ENCODE measurements at regions not wholly inside any gene's neighbourhood (a gene's known extent, or its start where the extent isn't known, plus 50 kb on each side); places are given as distances from the start of the nearest gene placed in this dataset.
A peak's percentile ranks its signal among the peaks of the same experiment; 100 is the strongest.

GRCh38 chr1:87592156-87592555, 263.5 kb downstream of the LMO4 start:
- H3K4me1 Mint-ChIP-seq (ENCODE audit: low read depth, unreplicated experiment): peaks cover 6% of the 10 kb centered on the region
- H3K27ac ChIP-seq (ENCODE audit: low read depth, low read length): no peak overlapping the region
- H3K9ac ChIP-seq (ENCODE audit: low read length): no peak overlapping the region
- no peak for TF ChIP-seq EZH2 (IDR thresholded peaks at IDR 0.05; ENCODE audit: insufficient read depth, low read length)
- TF ChIP-seq, protein P1, sequence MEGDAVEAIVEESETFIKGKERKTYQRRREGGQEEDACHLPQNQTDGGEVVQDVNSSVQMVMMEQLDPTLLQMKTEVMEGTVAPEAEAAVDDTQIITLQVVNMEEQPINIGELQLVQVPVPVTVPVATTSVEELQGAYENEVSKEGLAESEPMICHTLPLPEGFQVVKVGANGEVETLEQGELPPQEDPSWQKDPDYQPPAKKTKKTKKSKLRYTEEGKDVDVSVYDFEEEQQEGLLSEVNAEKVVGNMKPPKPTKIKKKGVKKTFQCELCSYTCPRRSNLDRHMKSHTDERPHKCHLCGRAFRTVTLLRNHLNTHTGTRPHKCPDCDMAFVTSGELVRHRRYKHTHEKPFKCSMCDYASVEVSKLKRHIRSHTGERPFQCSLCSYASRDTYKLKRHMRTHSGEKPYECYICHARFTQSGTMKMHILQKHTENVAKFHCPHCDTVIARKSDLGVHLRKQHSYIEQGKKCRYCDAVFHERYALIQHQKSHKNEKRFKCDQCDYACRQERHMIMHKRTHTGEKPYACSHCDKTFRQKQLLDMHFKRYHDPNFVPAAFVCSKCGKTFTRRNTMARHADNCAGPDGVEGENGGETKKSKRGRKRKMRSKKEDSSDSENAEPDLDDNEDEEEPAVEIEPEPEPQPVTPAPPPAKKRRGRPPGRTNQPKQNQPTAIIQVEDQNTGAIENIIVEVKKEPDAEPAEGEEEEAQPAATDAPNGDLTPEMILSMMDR (IDR thresholded peaks at IDR 0.05; ENCODE audit: insufficient read depth, low read depth, low read length): no peak
- H3K9me3 Mint-ChIP-seq (ENCODE audit: unreplicated experiment): peaks cover 2% of the 10 kb centered on the region
- H3K36me3 ChIP-seq (ENCODE audit: insufficient read depth, low read length): no peaks in the 10 kb centered on the region
- no peaks in the 10 kb centered on the region for H3K27me3 ChIP-seq (ENCODE audit: insufficient read depth, low read length)
- H3K27me3 Mint-ChIP-seq (ENCODE audit: low read depth, unreplicated experiment): peaks cover 4% of the 10 kb centered on the region
- H3K4me2 ChIP-seq (ENCODE audit: low read length): no peak overlapping the region
- peaks cover 1% of the 10 kb centered on the region for H3K36me3 Mint-ChIP-seq (ENCODE audit: low read depth, unreplicated experiment)
- H3K79me2 ChIP-seq (ENCODE audit: insufficient read depth, low read length): no peaks in the 10 kb centered on the region
- no peaks in the 10 kb centered on the region for H3K4me1 ChIP-seq (ENCODE audit: insufficient read depth, low read length)
- H3K4me3 Mint-ChIP-seq (ENCODE audit: unreplicated experiment): no peak overlapping the region
- H3K4me3 ChIP-seq (ENCODE audit: insufficient read depth, low read depth, low read length): no peak overlapping the region
- no peaks in the 10 kb centered on the region for H4K20me1 ChIP-seq (ENCODE audit: insufficient read depth, low read length)
- H3K9me3 ChIP-seq (ENCODE audit: insufficient read depth, low read depth, low read length): no peaks in the 10 kb centered on the region
- no peak for DNase-seq (ENCODE audit: low read depth)
- H2AFZ ChIP-seq (ENCODE audit: low read depth, low read length): no peak overlapping the region
- no peak for FAIRE-seq
- no peak overlapping the region for H3K27ac Mint-ChIP-seq (ENCODE audit: unreplicated experiment)

GRCh38 chr1:87594736-87595383, 266.2 kb downstream of the LMO4 start:
- no peak overlapping the region for H3K27ac ChIP-seq (ENCODE audit: low read depth, low read length)
- no peak overlapping the region for H3K4me3 Mint-ChIP-seq (ENCODE audit: unreplicated experiment)
- no peaks in the 10 kb centered on the region for H3K79me2 ChIP-seq (ENCODE audit: insufficient read depth, low read length)
- H3K4me2 ChIP-seq (ENCODE audit: low read length): no peak overlapping the region
- FAIRE-seq (no peak), DNase-seq (ENCODE audit: low read depth) (peak; percentile 11)
- no peaks in the 10 kb centered on the region for H3K4me1 ChIP-seq (ENCODE audit: insufficient read depth, low read length)
- no peak overlapping the region for H3K9ac ChIP-seq (ENCODE audit: low read length)
- no peak overlapping the region for H3K4me3 ChIP-seq (ENCODE audit: insufficient read depth, low read depth, low read length)
- H3K27ac Mint-ChIP-seq (ENCODE audit: unreplicated experiment): no peak overlapping the region
- peaks cover 6% of the 10 kb centered on the region for H3K4me1 Mint-ChIP-seq (ENCODE audit: low read depth, unreplicated experiment)
- H4K20me1 ChIP-seq (ENCODE audit: insufficient read depth, low read length): no peaks in the 10 kb centered on the region
- TF ChIP-seq, protein P1 (IDR thresholded peaks at IDR 0.05; ENCODE audit: insufficient read depth, low read depth, low read length): no peak
- no peak for TF ChIP-seq EZH2 (IDR thresholded peaks at IDR 0.05; ENCODE audit: insufficient read depth, low read length)
- no peaks in the 10 kb centered on the region for H3K36me3 ChIP-seq (ENCODE audit: insufficient read depth, low read length)
- H3K36me3 Mint-ChIP-seq (ENCODE audit: low read depth, unreplicated experiment): peaks cover 1% of the 10 kb centered on the region
- H2AFZ ChIP-seq (ENCODE audit: low read depth, low read length): no peak overlapping the region
- peaks cover 2% of the 10 kb centered on the region for H3K9me3 Mint-ChIP-seq (ENCODE audit: unreplicated experiment)
- H3K27me3 Mint-ChIP-seq (ENCODE audit: low read depth, unreplicated experiment): peaks cover 4% of the 10 kb centered on the region
- H3K9me3 ChIP-seq (ENCODE audit: insufficient read depth, low read depth, low read length): no peaks in the 10 kb centered on the region
- no peaks in the 10 kb centered on the region for H3K27me3 ChIP-seq (ENCODE audit: insufficient read depth, low read length)

DNA sequence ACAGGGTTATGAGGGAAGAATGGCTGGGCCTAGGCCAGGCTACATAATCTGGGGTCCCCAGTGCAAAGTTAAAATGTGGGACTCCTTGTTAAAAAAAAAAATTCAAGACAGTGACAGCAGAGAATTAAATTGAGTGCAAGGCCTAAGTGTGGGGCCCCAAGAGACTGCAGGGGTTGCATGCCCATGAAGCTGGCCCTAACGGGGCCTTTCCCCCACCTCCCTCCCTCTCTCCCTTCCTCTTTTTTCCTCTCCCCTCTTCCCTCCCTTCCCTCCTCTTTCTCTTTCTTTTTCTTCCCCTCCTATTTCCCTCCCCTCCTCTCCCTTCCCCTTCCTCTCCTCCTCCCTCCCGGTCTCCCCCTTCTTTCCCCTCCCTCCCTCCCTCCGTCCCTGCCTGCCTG, 266.7 kb downstream of the LMO4 start:
- no peak overlapping the region for H3K27ac Mint-ChIP-seq (ENCODE audit: unreplicated experiment)
- FAIRE-seq: no peak
- no peak overlapping the region for H2AFZ ChIP-seq (ENCODE audit: low read depth, low read length)

More for the DNA sequence above, 266.7 kb downstream of the LMO4 start:
- Histone ChIP-seq H3K27me3 (ENCODE audit: insufficient read depth, low read length) (no peaks in the 10 kb centered on the region), H3K9me3 (ENCODE audit: insufficient read depth, low read depth, low read length) (no peaks in the 10 kb centered on the region), H3K4me2 (ENCODE audit: low read length) (no peak overlapping the region), H3K27ac (ENCODE audit: low read depth, low read length) (no peak overlapping the region), H4K20me1 (ENCODE audit: insufficient read depth, low read length) (no peaks in the 10 kb centered on the region), H3K4me1 (ENCODE audit: insufficient read depth, low read length) (no peaks in the 10 kb centered on the region), H3K4me3 (ENCODE audit: insufficient read depth, low read depth, low read length) (no peak overlapping the region), H3K79me2 (ENCODE audit: insufficient read depth, low read length) (no peaks in the 10 kb centered on the region), H3K9ac (ENCODE audit: low read length) (no peak overlapping the region), H3K36me3 (ENCODE audit: insufficient read depth, low read length) (no peaks in the 10 kb centered on the region)
- DNase-seq (ENCODE audit: low read depth): no peak
- Mint-ChIP-seq H3K36me3 (ENCODE audit: low read depth, unreplicated experiment) (peaks cover 1% of the 10 kb centered on the region), H3K4me3 (ENCODE audit: unreplicated experiment) (no peak overlapping the region), H3K9me3 (ENCODE audit: unreplicated experiment) (peaks cover 2% of the 10 kb centered on the region), H3K4me1 (ENCODE audit: low read depth, unreplicated experiment) (peaks cover 6% of the 10 kb centered on the region), H3K27me3 (ENCODE audit: low read depth, unreplicated experiment) (peaks cover 4% of the 10 kb centered on the region)
- TF ChIP-seq, protein P1 (IDR thresholded peaks at IDR 0.05; ENCODE audit: insufficient read depth, low read depth, low read length): no peak
- no peak for TF ChIP-seq EZH2 (IDR thresholded peaks at IDR 0.05; ENCODE audit: insufficient read depth, low read length)
